AG10803 (cell line): ENCODE measurements at regions not wholly inside any gene's neighbourhood (a gene's known extent, or its start where the extent isn't known, plus 50 kb on each side); places are given as distances from the start of the nearest gene placed in this dataset.
A peak's percentile ranks its signal among the peaks of the same experiment; 100 is the strongest.
"Not testable (repeated sequence)": the region's sequence is repeated elsewhere in the genome, so short reads cannot be mapped to it uniquely, and the experiment has no call there.

ENCODE experiments used
- DNase-seq: peaks from one replicate; pipeline ENCODE4 v3.0.0; 2010; ENCODE audit warnings: low read depth
- H3K4me3 ChIP-seq: 2 replicates; pipeline ENCODE4 v1.5.1; 2011; ENCODE audit warnings: mild to moderate bottlenecking, low read length, control low read depth
- CTCF ChIP-seq: conservative IDR thresholded peaks from 2 replicates; pipeline ENCODE4 v1.5.1; 2011; ENCODE audit warnings: mild to moderate bottlenecking, low read length, control low read depth, inconsistent platforms

GRCh38 chr7:17559388-17559787 lies 260.9 kb downstream of the AHR start:
- no peak for TF ChIP-seq CTCF
- DNase-seq, result no peak

GRCh38 chr7:17560516-17560915 lies 262.1 kb downstream of the AHR start:
- DNase-seq, result no peak
- TF ChIP-seq CTCF, result no peak
- no peak overlapping the region for H3K4me3 ChIP-seq

More at GRCh38 chr7:17559388-17559787, 260.9 kb downstream of the AHR start:
- H3K4me3 ChIP-seq, result no peak overlapping the region

- no peak overlapping the region for H3K4me3 ChIP-seq
- no peak for TF ChIP-seq CTCF
- DNase-seq, result no peak
Measured at GRCh38 chr7:17560966-17561365, 262.5 kb downstream of the AHR start.

- TF ChIP-seq CTCF, result no peak
- DNase-seq, result peak; percentile 79
- no peak overlapping the region for H3K4me3 ChIP-seq
Measured at GRCh38 chr7:17564678-17565212, 266.3 kb downstream of the AHR start.

GRCh38 chr7:17580141-17580540 lies 281.7 kb downstream of the AHR start:
- TF ChIP-seq CTCF, result no peak
- peak; percentile 86 for DNase-seq
- H3K4me3 ChIP-seq, result no peak overlapping the region

- no peak for TF ChIP-seq CTCF
- H3K4me3 ChIP-seq, result no peak overlapping the region
- peak; percentile 75 for DNase-seq
Measured at GRCh38 chr7:17580856-17581255, 282.4 kb downstream of the AHR start.

GRCh38 chr7:17581301-17581700 lies 282.8 kb downstream of the AHR start:
- no peak for TF ChIP-seq CTCF
- peak; percentile 52 for DNase-seq
- no peak overlapping the region for H3K4me3 ChIP-seq

- not testable (repeated sequence) for H3K4me3 ChIP-seq
- peak; percentile 81 for DNase-seq
Measured at GRCh38 chr7:17582696-17583095, 284.2 kb downstream of the AHR start.
